HG03439 (cell line): ENCODE measurements at regions not wholly inside any gene's neighbourhood (a gene's known extent, or its start where the extent isn't known, plus 50 kb on each side); places are given as distances from the start of the nearest gene placed in this dataset.

Source experiments
- ATAC-seq: cut with Tn5 transposase; IDR thresholded peaks from one replicate; pipeline ENCODE4 v1.9.1; 2021; ENCODE audit warnings: mild to moderate bottlenecking, moderate library complexity; ENCODE audit not compliant: unreplicated experiment

- no peak for ATAC-seq
Observed at GRCh38 chr7:115883629-115884028, 146.9 kb downstream of the TFEC start.

DNA sequence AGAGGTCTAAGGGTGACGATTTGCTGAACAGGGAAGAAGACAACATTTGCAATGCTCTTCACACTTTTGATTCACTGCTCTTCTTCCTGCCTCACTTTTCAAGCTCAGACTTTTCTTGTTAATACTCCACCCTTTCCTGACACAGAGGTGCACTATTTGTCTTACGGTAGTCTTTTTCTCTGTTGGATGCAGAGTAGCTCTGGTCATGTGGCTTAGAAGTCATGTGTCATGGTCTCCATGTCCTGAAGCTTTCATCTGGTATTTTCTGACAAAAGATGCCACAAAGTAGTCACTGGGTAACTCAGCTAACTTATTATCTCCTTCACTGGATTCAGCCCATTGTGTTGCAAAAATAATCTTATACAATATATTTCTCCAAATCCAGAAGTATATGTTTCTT, 149.1 kb downstream of the TFEC start:
- ATAC-seq: no peak

- ATAC-seq: no peak
Observed at GRCh38 chr7:115879171-115879570, 151.4 kb downstream of the TFEC start.

GRCh38 chr7:115869801-115870200, 160.8 kb downstream of the TFEC start:
- no peak for ATAC-seq

GRCh38 chr7:115869190-115869589, 161.4 kb downstream of the TFEC start:
- no peak for ATAC-seq

GRCh38 chr7:115868369-115868768, 162.2 kb downstream of the TFEC start:
- ATAC-seq: no peak

DNA sequence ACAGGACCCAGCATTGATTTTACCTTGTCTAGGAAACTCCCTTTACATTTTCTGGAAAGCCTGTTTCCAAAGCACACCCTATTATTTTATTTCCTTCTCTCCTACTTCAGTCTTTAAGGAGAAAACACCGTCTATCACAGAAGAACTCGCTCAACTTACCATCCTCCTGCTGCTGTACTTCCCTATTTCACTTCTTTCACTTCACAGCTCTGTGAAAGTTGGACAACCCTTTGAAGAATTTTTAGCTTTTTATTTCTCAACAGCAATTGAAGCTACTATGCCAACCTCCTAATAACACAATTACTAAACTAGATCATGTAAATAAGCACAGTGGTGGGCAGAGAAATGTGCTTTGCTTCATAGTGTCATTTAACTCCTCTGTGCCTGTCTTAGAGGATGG, 166.5 kb downstream of the TFEC start:
- ATAC-seq: no peak

- peak; percentile 50 for ATAC-seq
Observed at GRCh38 chr7:115851291-115851690, 179.3 kb downstream of the TFEC start.

- no peak for ATAC-seq
Observed at GRCh38 chr7:115850774-115851173, 179.8 kb downstream of the TFEC start.

- no peak for ATAC-seq
Observed at GRCh38 chr7:115844857-115845256, 185.7 kb downstream of the TFEC start.

DNA sequence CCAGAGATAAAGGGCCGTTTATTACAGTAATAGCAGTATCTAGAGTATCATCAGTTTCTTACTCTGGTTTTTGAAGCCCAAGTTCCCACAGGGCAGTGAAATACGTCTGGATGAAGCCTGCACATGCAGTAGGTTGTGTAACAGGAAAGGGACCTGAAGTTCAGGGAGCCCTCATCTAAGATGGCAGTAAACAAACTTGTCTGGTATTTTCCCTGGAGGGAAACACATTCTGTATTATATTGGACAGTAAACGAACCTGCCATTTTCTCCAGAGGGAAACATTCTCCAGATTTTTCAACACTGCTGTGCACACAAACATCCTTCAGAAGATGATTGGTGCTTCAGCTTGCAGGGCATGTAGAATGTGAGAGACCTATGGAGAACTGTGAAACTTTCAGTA, 189.9 kb downstream of the TFEC start:
- no peak for ATAC-seq

GRCh38 chr7:115838829-115839228, 191.7 kb downstream of the TFEC start:
- ATAC-seq: no peak

DNA sequence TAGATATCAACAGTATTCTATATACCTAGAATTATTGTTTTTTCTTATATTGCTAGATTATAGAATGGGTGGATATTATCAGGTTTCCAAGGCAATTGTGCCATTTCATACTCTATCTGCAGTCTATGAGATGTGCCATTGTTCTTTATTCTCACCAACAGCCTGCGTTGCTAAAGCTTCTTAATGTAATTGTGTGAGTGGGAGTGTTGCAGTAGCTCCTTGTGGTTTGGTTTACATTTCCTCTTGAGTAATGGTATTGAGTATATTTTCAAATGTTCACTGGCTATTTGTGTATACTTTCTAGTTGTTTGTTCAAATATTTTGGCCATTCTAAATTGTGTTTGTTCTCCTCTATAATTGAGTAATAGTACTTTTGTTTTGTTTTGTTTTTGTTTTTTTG, 199.2 kb downstream of the TFEC start:
- no peak for ATAC-seq

- ATAC-seq: peak; percentile 63
Observed at GRCh38 chr7:115827305-115828045, 203.1 kb downstream of the TFEC start.

GRCh38 chr7:115825456-115826115, 205.0 kb downstream of the TFEC start:
- ATAC-seq: no peak

DNA sequence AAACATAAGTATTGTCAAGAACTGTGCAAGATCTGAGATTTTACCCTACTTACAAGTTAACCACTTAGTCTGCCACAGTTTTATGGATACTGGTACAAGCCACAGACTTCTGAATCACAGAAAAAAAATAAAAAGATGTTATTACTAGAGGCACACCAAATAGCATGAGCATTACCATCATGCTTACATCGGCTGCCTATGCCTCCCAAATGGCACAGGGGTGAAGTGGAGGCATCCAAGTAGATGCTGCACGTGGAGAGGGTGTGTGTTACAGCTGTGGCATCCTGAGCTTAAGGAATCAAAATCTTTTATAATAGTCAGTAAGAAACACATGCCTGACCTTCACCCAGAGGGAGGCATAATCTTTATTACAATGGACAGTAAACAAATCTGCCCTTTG, 207.8 kb downstream of the TFEC start:
- no peak for ATAC-seq

- ATAC-seq: no peak
Observed at GRCh38 chr7:115822380-115822779, 208.2 kb downstream of the TFEC start.

- ATAC-seq: no peak
Observed at GRCh38 chr7:115816318-115816974, 214.1 kb downstream of the TFEC start.

GRCh38 chr7:115812794-115813193, 217.8 kb downstream of the TFEC start:
- ATAC-seq: no peak

DNA sequence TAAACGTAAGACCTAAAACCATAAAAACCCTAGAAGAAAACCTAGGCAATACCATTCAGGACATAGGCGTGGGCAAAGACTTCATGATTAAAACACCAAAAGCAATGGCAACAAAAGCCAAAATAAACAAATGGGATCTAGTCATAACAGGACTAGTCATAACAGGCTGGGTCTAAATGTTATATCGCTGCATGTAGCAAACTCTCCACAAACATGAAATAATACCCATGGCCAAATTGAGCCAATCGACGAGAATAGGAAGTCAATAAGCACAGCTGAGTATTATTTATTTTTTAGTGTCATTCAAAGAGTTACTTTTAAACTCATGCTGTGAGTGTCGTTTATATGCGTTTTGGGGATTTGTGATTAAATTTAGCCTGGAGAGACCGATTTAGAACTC, 225.1 kb downstream of the TFEC start:
- no peak for ATAC-seq

GRCh38 chr7:115802415-115802814, 228.1 kb downstream of the TFEC start:
- no peak for ATAC-seq

- ATAC-seq: no peak
Observed at GRCh38 chr7:115799430-115799829, 231.1 kb downstream of the TFEC start.
